ENCODE measurements at regions not wholly inside any gene's neighbourhood (a gene's known extent, or its start where the extent isn't known, plus 50 kb on each side); places are given as distances from the start of the nearest gene placed in this dataset.

- Mint-ChIP-seq H3K27me3 (ENCODE audit: low read depth) (no peaks in the 10 kb centered on the region), H3K9me3 (no peaks in the 10 kb centered on the region), H3K36me3 (ENCODE audit: low read depth) (no peaks in the 10 kb centered on the region), H3K4me1 (no peaks in the 10 kb centered on the region), H3K4me3 (no peak overlapping the region), H3K27ac (no peak overlapping the region)
- TF ChIP-seq, protein P1, sequence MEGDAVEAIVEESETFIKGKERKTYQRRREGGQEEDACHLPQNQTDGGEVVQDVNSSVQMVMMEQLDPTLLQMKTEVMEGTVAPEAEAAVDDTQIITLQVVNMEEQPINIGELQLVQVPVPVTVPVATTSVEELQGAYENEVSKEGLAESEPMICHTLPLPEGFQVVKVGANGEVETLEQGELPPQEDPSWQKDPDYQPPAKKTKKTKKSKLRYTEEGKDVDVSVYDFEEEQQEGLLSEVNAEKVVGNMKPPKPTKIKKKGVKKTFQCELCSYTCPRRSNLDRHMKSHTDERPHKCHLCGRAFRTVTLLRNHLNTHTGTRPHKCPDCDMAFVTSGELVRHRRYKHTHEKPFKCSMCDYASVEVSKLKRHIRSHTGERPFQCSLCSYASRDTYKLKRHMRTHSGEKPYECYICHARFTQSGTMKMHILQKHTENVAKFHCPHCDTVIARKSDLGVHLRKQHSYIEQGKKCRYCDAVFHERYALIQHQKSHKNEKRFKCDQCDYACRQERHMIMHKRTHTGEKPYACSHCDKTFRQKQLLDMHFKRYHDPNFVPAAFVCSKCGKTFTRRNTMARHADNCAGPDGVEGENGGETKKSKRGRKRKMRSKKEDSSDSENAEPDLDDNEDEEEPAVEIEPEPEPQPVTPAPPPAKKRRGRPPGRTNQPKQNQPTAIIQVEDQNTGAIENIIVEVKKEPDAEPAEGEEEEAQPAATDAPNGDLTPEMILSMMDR (IDR thresholded peaks at IDR 0.05; ENCODE audit: unreplicated experiment in 3 of 3), result no peak
Measured at GRCh38 chr5:31008231-31008630, 185.3 kb upstream of the CDH6 start.

GRCh38 chr5:31007672-31008071 lies 185.8 kb upstream of the CDH6 start:
- TF ChIP-seq, protein P1 (IDR thresholded peaks at IDR 0.05; ENCODE audit: unreplicated experiment in 3 of 3), result no peak
- no peak overlapping the region for H3K4me3 Mint-ChIP-seq
- H3K27ac Mint-ChIP-seq, result no peak overlapping the region
- H3K9me3 Mint-ChIP-seq, result no peaks in the 10 kb centered on the region
- H3K4me1 Mint-ChIP-seq, result no peaks in the 10 kb centered on the region
- no peaks in the 10 kb centered on the region for H3K36me3 Mint-ChIP-seq (ENCODE audit: low read depth)
- no peaks in the 10 kb centered on the region for H3K27me3 Mint-ChIP-seq (ENCODE audit: low read depth)

DNA sequence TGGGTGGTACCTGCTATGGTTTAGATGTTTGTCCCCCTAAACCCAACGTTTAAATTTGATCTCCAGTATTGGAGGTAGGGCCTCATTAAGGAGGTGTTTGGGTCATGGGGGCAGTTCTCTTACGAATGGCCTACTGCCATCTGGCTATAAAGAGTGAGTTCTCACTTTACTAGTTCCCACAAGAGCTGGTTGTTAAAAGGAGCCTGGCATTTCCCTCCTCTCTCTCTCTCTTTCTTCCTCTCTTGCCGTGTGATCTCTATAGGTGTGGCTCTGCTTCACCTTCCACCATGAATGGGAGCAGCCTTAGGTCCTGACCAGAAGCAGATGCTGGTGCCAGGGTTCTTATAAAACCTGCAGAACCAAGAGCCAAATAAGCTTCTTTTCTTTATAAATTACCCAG lies 193.2 kb upstream of the CDH6 start:
- Mint-ChIP-seq H3K27me3 (ENCODE audit: low read depth) (no peaks in the 10 kb centered on the region), H3K9me3 (no peaks in the 10 kb centered on the region), H3K36me3 (ENCODE audit: low read depth) (no peaks in the 10 kb centered on the region), H3K27ac (no peak overlapping the region), H3K4me3 (no peak overlapping the region), H3K4me1 (no peaks in the 10 kb centered on the region)
- TF ChIP-seq, protein P1 (IDR thresholded peaks at IDR 0.05; ENCODE audit: unreplicated experiment in 3 of 3), result no peak

DNA sequence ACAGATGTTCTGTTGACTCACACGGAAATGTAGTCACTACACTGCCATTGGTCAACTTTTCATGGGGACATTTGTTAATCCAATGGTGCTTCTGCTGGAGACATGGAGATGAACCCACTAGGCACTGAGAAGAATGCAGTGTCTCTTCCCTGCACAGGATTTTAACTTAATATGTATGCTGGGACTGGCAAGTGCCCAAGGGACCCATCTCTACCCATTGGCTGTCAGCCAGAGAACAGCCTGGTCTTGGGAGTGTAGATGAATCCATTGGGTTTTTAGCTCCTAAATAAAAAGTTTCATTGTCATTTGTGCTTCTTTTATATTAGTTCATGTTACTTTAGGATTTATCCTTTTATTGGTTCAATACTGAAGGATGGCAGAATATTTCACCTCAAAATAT lies 195.8 kb upstream of the CDH6 start:
- Mint-ChIP-seq H3K4me3 (no peak overlapping the region), H3K36me3 (ENCODE audit: low read depth) (no peaks in the 10 kb centered on the region), H3K9me3 (no peaks in the 10 kb centered on the region), H3K27me3 (ENCODE audit: low read depth) (no peaks in the 10 kb centered on the region), H3K4me1 (no peaks in the 10 kb centered on the region), H3K27ac (no peak overlapping the region)
- TF ChIP-seq, protein P1 (IDR thresholded peaks at IDR 0.05; ENCODE audit: unreplicated experiment in 3 of 3), result no peak

DNA sequence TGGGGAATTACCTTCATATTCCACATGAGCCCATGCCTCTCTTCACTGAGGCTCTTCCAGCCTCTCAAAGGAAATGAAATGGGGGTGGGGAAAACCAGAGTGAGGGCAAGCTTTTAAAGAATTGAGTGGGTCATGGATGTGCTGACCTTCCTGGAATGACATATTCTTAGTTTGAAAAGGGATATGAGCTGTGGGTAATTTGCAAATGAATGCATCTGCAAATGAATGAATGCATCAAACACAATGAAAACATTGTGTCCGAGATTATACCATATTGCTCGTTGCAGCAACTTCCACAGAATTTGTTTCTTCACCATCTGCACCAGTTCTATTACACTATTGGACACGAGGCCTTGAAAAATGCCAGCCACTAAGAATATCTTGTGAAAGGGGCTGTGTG lies 198.6 kb upstream of the CDH6 start:
- Mint-ChIP-seq H3K9me3 (no peaks in the 10 kb centered on the region), H3K27ac (no peak overlapping the region), H3K27me3 (ENCODE audit: low read depth) (no peaks in the 10 kb centered on the region), H3K4me1 (no peaks in the 10 kb centered on the region), H3K36me3 (ENCODE audit: low read depth) (no peaks in the 10 kb centered on the region), H3K4me3 (no peak overlapping the region)
- TF ChIP-seq, protein P1 (IDR thresholded peaks at IDR 0.05; ENCODE audit: unreplicated experiment in 3 of 3), result no peak

GRCh38 chr5:30994176-30994575 lies 199.3 kb upstream of the CDH6 start:
- H3K9me3 Mint-ChIP-seq, result no peaks in the 10 kb centered on the region
- no peaks in the 10 kb centered on the region for H3K4me1 Mint-ChIP-seq
- H3K27me3 Mint-ChIP-seq (ENCODE audit: low read depth), result no peaks in the 10 kb centered on the region
- TF ChIP-seq, protein P1 (IDR thresholded peaks at IDR 0.05; ENCODE audit: unreplicated experiment in 3 of 3), result no peak
- H3K36me3 Mint-ChIP-seq (ENCODE audit: low read depth), result no peaks in the 10 kb centered on the region
- no peak overlapping the region for H3K27ac Mint-ChIP-seq
- H3K4me3 Mint-ChIP-seq, result no peak overlapping the region

Measured in nephron (organoid).